Urinary bladder (tissue), 3 donors: ENCODE measurements at regions not wholly inside any gene's neighbourhood (a gene's known extent, or its start where the extent isn't known, plus 50 kb on each side); places are given as distances from the start of the nearest gene placed in this dataset.
"Not testable (repeated sequence)": the region's sequence is repeated elsewhere in the genome, so short reads cannot be mapped to it uniquely, and the experiment has no call there.

Source experiments
- DNase-seq: peaks from one replicate; pipeline ENCODE4 v3.0.0-alpha.2; 2015; ENCODE audit errors: extremely low spot score
- H3K27ac ChIP-seq: one replicate; pipeline ENCODE4 v1.5.1; 2013; ENCODE audit warnings: low read depth, mild to moderate bottlenecking, moderate library complexity
- H3K36me3 ChIP-seq: one replicate; pipeline ENCODE4 v1.6.1; 2013; ENCODE audit warnings: mild to moderate bottlenecking, moderate library complexity; ENCODE audit not compliant: insufficient read depth
- H3K4me1 ChIP-seq: one replicate; pipeline ENCODE4 v1.6.1; 2013; ENCODE audit warnings: mild to moderate bottlenecking, moderate library complexity; ENCODE audit not compliant: insufficient read depth
- H3K4me3 ChIP-seq: one replicate; pipeline ENCODE4 v1.5.1; 2013; ENCODE audit warnings: low read depth, low read length
- WGBS: extraction: QIAGEN DNeasy Blood & Tissue Kit; methylation state at CpG from one replicate; pipeline ENCODE4 v1.1.7; 2013; 5-methylcytosine and 5-hydroxymethylcytosine counted together
- donor health status: healthy with polysubstance abuse.
- donor health status: healthy.

- H3K4me1 ChIP-seq = no peaks in the 10 kb centered on the region
- 64% methylated on average over 1 of the region's 1 CpG for WGBS
These were observed 107.0 kb downstream of the ATXN7L3B start for GRCh38 chr12:74644681-74645080.

GRCh38 chr12:74646831-74647230 lies 109.2 kb downstream of the ATXN7L3B start:
- 5% methylated on average over 1 of the region's 1 CpG for WGBS
- no peak for DNase-seq
- no peaks in the 10 kb centered on the region for H3K4me1 ChIP-seq
- no peak overlapping the region for H3K4me3 ChIP-seq
- H3K27ac ChIP-seq = no peak overlapping the region
- H3K36me3 ChIP-seq = no peaks in the 10 kb centered on the region

More at GRCh38 chr12:74644681-74645080, 107.0 kb downstream of the ATXN7L3B start:
- H3K4me3 ChIP-seq = no peak overlapping the region
- H3K36me3 ChIP-seq = no peaks in the 10 kb centered on the region
- H3K27ac ChIP-seq = no peak overlapping the region
- DNase-seq = no peak

GRCh38 chr12:74647256-74647655 lies 109.6 kb downstream of the ATXN7L3B start:
- H3K36me3 ChIP-seq = no peaks in the 10 kb centered on the region
- no peak for DNase-seq
- H3K27ac ChIP-seq = no peak overlapping the region
- 13% methylated on average over 2 of the region's 2 CpGs for WGBS
- no peaks in the 10 kb centered on the region for H3K4me1 ChIP-seq
- no peak overlapping the region for H3K4me3 ChIP-seq

GRCh38 chr12:74656251-74656650 lies 118.6 kb downstream of the ATXN7L3B start:
- no peaks in the 10 kb centered on the region for H3K4me1 ChIP-seq
- H3K36me3 ChIP-seq = no peaks in the 10 kb centered on the region
- no peak overlapping the region for H3K27ac ChIP-seq
- no peak for DNase-seq
- H3K4me3 ChIP-seq = no peak overlapping the region

- no peak overlapping the region for H3K27ac ChIP-seq
- DNase-seq = no peak
- H3K4me3 ChIP-seq = no peak overlapping the region
- H3K4me1 ChIP-seq = no peaks in the 10 kb centered on the region
- no peaks in the 10 kb centered on the region for H3K36me3 ChIP-seq
- 69% methylated on average over 5 of the region's 5 CpGs for WGBS
These were observed 122.8 kb downstream of the ATXN7L3B start for GRCh38 chr12:74660442-74660841.

GRCh38 chr12:74663958-74664357 lies 126.3 kb downstream of the ATXN7L3B start:
- Histone ChIP-seq H3K4me3 (no peak overlapping the region), H3K36me3 (no peaks in the 10 kb centered on the region), H3K27ac (no peak overlapping the region), H3K4me1 (no peaks in the 10 kb centered on the region)
- 94% methylated on average over 20 of the region's 20 CpGs for WGBS
- DNase-seq = no peak

- no peak overlapping the region for H3K27ac ChIP-seq
- H3K36me3 ChIP-seq = no peaks in the 10 kb centered on the region
- no peak for DNase-seq
- H3K4me1 ChIP-seq = no peaks in the 10 kb centered on the region
- H3K4me3 ChIP-seq = no peak overlapping the region
These were observed 128.1 kb downstream of the ATXN7L3B start for GRCh38 chr12:74665690-74666089.

- no peak for DNase-seq
- Histone ChIP-seq H3K36me3 (no peaks in the 10 kb centered on the region), H3K4me3 (no peak overlapping the region), H3K4me1 (no peaks in the 10 kb centered on the region), H3K27ac (no peak overlapping the region)
- 72% methylated on average over 1 of the region's 1 CpG for WGBS
These were observed 133.8 kb downstream of the ATXN7L3B start for GRCh38 chr12:74671421-74671820.

- DNase-seq, H3K36me3 ChIP-seq, H3K4me3 ChIP-seq, H3K4me1 ChIP-seq, H3K27ac ChIP-seq: not testable (repeated sequence)
- 87% methylated on average over 4 of the region's 4 CpGs for WGBS
These were observed 139.3 kb downstream of the ATXN7L3B start for GRCh38 chr12:74676955-74677354.

GRCh38 chr12:74685385-74685784 lies 147.8 kb downstream of the ATXN7L3B start:
- 66% methylated on average over 5 of the region's 5 CpGs for WGBS
- Histone ChIP-seq H3K4me1 (no peaks in the 10 kb centered on the region), H3K4me3 (no peak overlapping the region), H3K27ac (no peak overlapping the region), H3K36me3 (no peaks in the 10 kb centered on the region)
- no peak for DNase-seq

GRCh38 chr12:74689071-74689655 lies 151.5 kb downstream of the ATXN7L3B start:
- peak; percentile 13 for DNase-seq
- Histone ChIP-seq H3K27ac (no peak overlapping the region), H3K4me3 (no peak overlapping the region), H3K4me1 (no peaks in the 10 kb centered on the region), H3K36me3 (no peaks in the 10 kb centered on the region)
- 30% methylated on average over 3 of the region's 3 CpGs for WGBS

GRCh38 chr12:74689929-74690328 lies 152.3 kb downstream of the ATXN7L3B start:
- H3K36me3 ChIP-seq = no peaks in the 10 kb centered on the region
- no peak for DNase-seq
- H3K4me3 ChIP-seq = no peak overlapping the region
- H3K4me1 ChIP-seq = no peaks in the 10 kb centered on the region
- no peak overlapping the region for H3K27ac ChIP-seq
- 84% methylated on average over 2 of the region's 2 CpGs for WGBS

- Histone ChIP-seq H3K36me3 (no peaks in the 10 kb centered on the region), H3K4me1 (no peaks in the 10 kb centered on the region), H3K27ac (no peak overlapping the region), H3K4me3 (no peak overlapping the region)
- no peak for DNase-seq
- WGBS = 83% methylated on average over 2 of the region's 2 CpGs
These were observed 181.8 kb downstream of the ATXN7L3B start for GRCh38 chr12:74719447-74719846.

GRCh38 chr12:74722709-74723108 lies 185.1 kb downstream of the ATXN7L3B start:
- H3K27ac ChIP-seq = no peak overlapping the region
- no peaks in the 10 kb centered on the region for H3K4me1 ChIP-seq
- WGBS = 35% methylated on average over 3 of the region's 3 CpGs
- H3K36me3 ChIP-seq = no peaks in the 10 kb centered on the region
- no peak for DNase-seq
- no peak overlapping the region for H3K4me3 ChIP-seq

- Histone ChIP-seq H3K36me3 (no peaks in the 10 kb centered on the region), H3K27ac (no peak overlapping the region), H3K4me1 (no peaks in the 10 kb centered on the region), H3K4me3 (no peak overlapping the region)
- 50% methylated on average over 1 of the region's 1 CpG for WGBS
- DNase-seq = no peak
These were observed 187.5 kb downstream of the ATXN7L3B start for GRCh38 chr12:74725154-74725553.
